DOHH2 (cell line): ENCODE measurements at regions not wholly inside any gene's neighbourhood (a gene's known extent, or its start where the extent isn't known, plus 50 kb on each side); places are given as distances from the start of the nearest gene placed in this dataset.

ENCODE experiments used
- CTCF ChIP-seq: fragments of 200-600 bp; sonication (generic); IDR thresholded peaks from one replicate; pipeline ENCODE4 v1.5.1; 2014; ENCODE audit warnings: antibody characterized with exemption, mild to moderate bottlenecking, low read depth, low read length; ENCODE audit not compliant: poor library complexity, severe bottlenecking
- EZH2phosphoT487 ChIP-seq: fragments of 200-600 bp; sonication (generic); IDR thresholded peaks from 2 replicates; pipeline ENCODE4 v1.6.1; 2017; ENCODE audit warnings: borderline replicate concordance, mild to moderate bottlenecking, antibody characterized with exemption, low read length, moderate library complexity, mixed read lengths

GRCh38 chr12:24021164-24021502 is 71.7 kb upstream of the SOX5 start:
- no peak for TF ChIP-seq CTCF
- TF ChIP-seq EZH2phosphoT487 = no peak
